ENCODE measurements at regions not wholly inside any gene's neighbourhood (a gene's known extent, or its start where the extent isn't known, plus 50 kb on each side); places are given as distances from the start of the nearest gene placed in this dataset.

DNA sequence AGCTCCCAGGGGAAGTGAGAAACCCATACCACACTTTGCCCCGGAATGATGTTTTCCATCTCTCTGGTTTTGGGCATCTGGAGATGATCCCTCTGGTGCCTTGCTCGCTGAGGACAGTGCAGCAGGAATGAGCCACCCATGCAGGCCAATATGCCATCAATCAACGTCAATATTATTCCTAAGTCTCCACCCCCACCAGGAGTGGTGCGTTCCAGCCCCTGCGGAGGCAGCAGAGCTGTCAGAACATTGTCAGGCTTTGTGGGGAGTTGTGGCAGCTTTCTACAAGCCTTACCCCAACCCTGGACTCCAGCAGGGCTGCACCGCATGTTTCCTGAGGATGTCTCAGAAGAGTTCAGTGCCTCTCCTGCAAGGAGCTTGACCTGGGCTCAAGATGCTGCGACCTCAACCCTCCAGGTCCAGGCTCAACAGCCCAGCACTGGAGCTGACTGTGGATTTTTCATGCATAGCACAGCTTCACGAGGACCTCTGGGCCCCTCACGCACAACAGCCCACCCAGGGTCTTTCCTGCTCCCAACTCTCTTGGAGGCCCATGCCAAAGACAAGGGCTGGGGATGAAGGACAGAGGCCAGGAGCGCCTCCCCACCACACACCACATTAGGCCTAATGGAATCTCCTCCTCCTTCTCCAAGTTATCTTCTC lies 67.5 kb downstream of the PSMG1 start:
- peaks cover 12% of the 10 kb centered on the region for H3K4me1 ChIP-seq (ENCODE audit: insufficient read depth, low read length)
- ATAC-seq (ENCODE audit: insufficient read depth, low read depth), result no peak
- no peak for DNase-seq

GRCh38 chr21:39114871-39115575 lies 68.2 kb downstream of the PSMG1 start:
- Histone ChIP-seq H3K4me1 (ENCODE audit: insufficient read depth, low read length) (peaks cover 5% of the 10 kb centered on the region), H3K27ac (ENCODE audit: low read length) (no peak overlapping the region), H3K27me3 (ENCODE audit: insufficient read depth, low read length, poor library complexity) (no peaks in the 10 kb centered on the region), H2AFZ (ENCODE audit: low read depth, low read length) (no peak overlapping the region), H3K9me3 (ENCODE audit: insufficient read depth, low read length, severe bottlenecking) (no peaks in the 10 kb centered on the region), H3K9ac (ENCODE audit: low read depth, low read length) (no peak overlapping the region), H3K4me2 (ENCODE audit: insufficient read depth, low read length) (no peak overlapping the region), H4K20me1 (ENCODE audit: insufficient read depth, low read length) (no peaks in the 10 kb centered on the region), H3K79me2 (ENCODE audit: insufficient read depth, low read length) (no peaks in the 10 kb centered on the region), H3K4me3 (ENCODE audit: low read depth in 1 of 2, low read length in 2 of 2) (no peak overlapping the region), H3K36me3 (ENCODE audit: insufficient read depth, low read length) (no peaks in the 10 kb centered on the region)
- no peak for ATAC-seq (ENCODE audit: insufficient read depth, low read depth)
- DNase-seq, result no peak
- TF ChIP-seq EZH2 (IDR thresholded peaks at IDR 0.05; ENCODE audit: borderline replicate concordance, low read depth, low read length, severe bottlenecking), result no peak
- TF ChIP-seq, protein P1, sequence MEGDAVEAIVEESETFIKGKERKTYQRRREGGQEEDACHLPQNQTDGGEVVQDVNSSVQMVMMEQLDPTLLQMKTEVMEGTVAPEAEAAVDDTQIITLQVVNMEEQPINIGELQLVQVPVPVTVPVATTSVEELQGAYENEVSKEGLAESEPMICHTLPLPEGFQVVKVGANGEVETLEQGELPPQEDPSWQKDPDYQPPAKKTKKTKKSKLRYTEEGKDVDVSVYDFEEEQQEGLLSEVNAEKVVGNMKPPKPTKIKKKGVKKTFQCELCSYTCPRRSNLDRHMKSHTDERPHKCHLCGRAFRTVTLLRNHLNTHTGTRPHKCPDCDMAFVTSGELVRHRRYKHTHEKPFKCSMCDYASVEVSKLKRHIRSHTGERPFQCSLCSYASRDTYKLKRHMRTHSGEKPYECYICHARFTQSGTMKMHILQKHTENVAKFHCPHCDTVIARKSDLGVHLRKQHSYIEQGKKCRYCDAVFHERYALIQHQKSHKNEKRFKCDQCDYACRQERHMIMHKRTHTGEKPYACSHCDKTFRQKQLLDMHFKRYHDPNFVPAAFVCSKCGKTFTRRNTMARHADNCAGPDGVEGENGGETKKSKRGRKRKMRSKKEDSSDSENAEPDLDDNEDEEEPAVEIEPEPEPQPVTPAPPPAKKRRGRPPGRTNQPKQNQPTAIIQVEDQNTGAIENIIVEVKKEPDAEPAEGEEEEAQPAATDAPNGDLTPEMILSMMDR (IDR thresholded peaks at IDR 0.05; ENCODE audit: borderline replicate concordance, extremely low read depth, low read length, poor library complexity, severe bottlenecking), result no peak

More for the DNA sequence above, 67.5 kb downstream of the PSMG1 start:
- no peaks in the 10 kb centered on the region for H4K20me1 ChIP-seq (ENCODE audit: insufficient read depth, low read length)
- H3K27me3 ChIP-seq (ENCODE audit: insufficient read depth, low read length, poor library complexity), result no peaks in the 10 kb centered on the region
- H3K79me2 ChIP-seq (ENCODE audit: insufficient read depth, low read length), result no peaks in the 10 kb centered on the region
- H3K9ac ChIP-seq (ENCODE audit: low read depth, low read length), result no peak overlapping the region
- peak overlapping the region; percentile 6; the same call in 1 of the 2 replicates for H3K27ac ChIP-seq (ENCODE audit: low read length)
- no peak overlapping the region for H3K4me3 ChIP-seq (ENCODE audit: low read depth in 1 of 2, low read length in 2 of 2)
- no peaks in the 10 kb centered on the region for H3K36me3 ChIP-seq (ENCODE audit: insufficient read depth, low read length)
- no peak overlapping the region for H2AFZ ChIP-seq (ENCODE audit: low read depth, low read length)
- no peaks in the 10 kb centered on the region for H3K9me3 ChIP-seq (ENCODE audit: insufficient read depth, low read length, severe bottlenecking)
- TF ChIP-seq, protein P1 (IDR thresholded peaks at IDR 0.05; ENCODE audit: borderline replicate concordance, extremely low read depth, low read length, poor library complexity, severe bottlenecking), result peak; percentile 21
- no peak for TF ChIP-seq EZH2 (IDR thresholded peaks at IDR 0.05; ENCODE audit: borderline replicate concordance, low read depth, low read length, severe bottlenecking)
- no peak overlapping the region for H3K4me2 ChIP-seq (ENCODE audit: insufficient read depth, low read length)

DNA sequence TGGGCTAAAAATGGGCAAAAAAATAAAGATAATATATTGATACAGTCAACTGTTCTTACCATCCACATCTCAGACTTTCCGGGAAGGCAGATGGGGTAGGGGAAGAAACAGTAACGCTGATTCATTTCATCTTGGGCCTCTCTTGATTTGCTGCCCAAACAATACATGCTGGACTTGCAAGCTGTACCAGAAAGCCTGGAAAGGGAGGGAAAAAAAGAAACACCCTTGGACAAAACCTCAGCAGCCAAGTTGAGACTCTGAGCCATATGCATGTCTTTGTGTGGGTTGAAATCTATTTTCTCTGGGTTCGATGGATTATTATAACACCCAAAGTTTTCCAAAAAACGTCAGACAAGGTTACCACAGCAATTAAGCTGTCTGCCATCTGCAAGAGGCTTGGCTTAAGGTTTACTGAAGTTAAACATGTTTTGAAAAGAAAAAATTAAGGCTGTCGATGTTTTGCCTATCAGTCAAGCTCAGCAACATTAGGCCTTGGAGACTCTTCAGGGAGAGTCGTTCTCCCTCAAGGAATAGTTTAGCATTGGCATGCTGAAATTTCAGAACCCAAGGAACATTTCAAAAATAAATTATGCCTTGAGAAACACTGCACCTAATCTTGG lies 71.2 kb downstream of the PSMG1 start:
- H2AFZ ChIP-seq (ENCODE audit: low read depth, low read length), result no peak overlapping the region
- H3K27me3 ChIP-seq (ENCODE audit: insufficient read depth, low read length, poor library complexity), result no peaks in the 10 kb centered on the region

More for the DNA sequence above, 71.2 kb downstream of the PSMG1 start:
- H3K36me3 ChIP-seq (ENCODE audit: insufficient read depth, low read length), result no peaks in the 10 kb centered on the region
- DNase-seq (no peak), ATAC-seq (ENCODE audit: insufficient read depth, low read depth) (no peak)
- H4K20me1 ChIP-seq (ENCODE audit: insufficient read depth, low read length), result no peaks in the 10 kb centered on the region
- H3K27ac ChIP-seq (ENCODE audit: low read length), result no peak overlapping the region
- no peaks in the 10 kb centered on the region for H3K4me1 ChIP-seq (ENCODE audit: insufficient read depth, low read length)
- H3K79me2 ChIP-seq (ENCODE audit: insufficient read depth, low read length), result no peaks in the 10 kb centered on the region
- H3K4me2 ChIP-seq (ENCODE audit: insufficient read depth, low read length), result no peak overlapping the region
- H3K4me3 ChIP-seq (ENCODE audit: low read depth in 1 of 2, low read length in 2 of 2), result no peak overlapping the region
- no peak overlapping the region for H3K9ac ChIP-seq (ENCODE audit: low read depth, low read length)
- no peak for TF ChIP-seq EZH2 (IDR thresholded peaks at IDR 0.05; ENCODE audit: borderline replicate concordance, low read depth, low read length, severe bottlenecking)
- TF ChIP-seq, protein P1 (IDR thresholded peaks at IDR 0.05; ENCODE audit: borderline replicate concordance, extremely low read depth, low read length, poor library complexity, severe bottlenecking), result no peak
- no peaks in the 10 kb centered on the region for H3K9me3 ChIP-seq (ENCODE audit: insufficient read depth, low read length, severe bottlenecking)
